Fibroblast of villous mesenchyme (primary cell): ENCODE measurements at regions not wholly inside any gene's neighbourhood (a gene's known extent, or its start where the extent isn't known, plus 50 kb on each side); places are given as distances from the start of the nearest gene placed in this dataset.

Experiments used
- DNase-seq: peaks from one replicate; pipeline ENCODE4 v3.0.0-alpha.2; 2010; ENCODE audit warnings: low read depth
- H3K4me3 ChIP-seq: 2 replicates; pipeline ENCODE4 v1.5.1; 2011; ENCODE audit warnings: low read depth, mild to moderate bottlenecking, low read length
- CTCF ChIP-seq: IDR thresholded peaks from 2 replicates; pipeline ENCODE4 v1.5.1; 2012; ENCODE audit warnings: low read depth, mild to moderate bottlenecking, low read length; ENCODE audit not compliant: insufficient read depth

- no peak overlapping the region for H3K4me3 ChIP-seq
- no peak for DNase-seq
- TF ChIP-seq CTCF = no peak
Observed at GRCh38 chr3:127396473-127396872, 108.6 kb upstream of the PRR20G start.

- no peak for TF ChIP-seq CTCF
- DNase-seq = no peak
- H3K4me3 ChIP-seq = no peak overlapping the region
Observed at GRCh38 chr3:127395663-127396355, 108.0 kb upstream of the PRR20G start.

GRCh38 chr3:127394984-127395662, 107.3 kb upstream of the PRR20G start:
- no peak for DNase-seq
- no peak for TF ChIP-seq CTCF
- no peak overlapping the region for H3K4me3 ChIP-seq

GRCh38 chr3:127394031-127394430, 106.2 kb upstream of the PRR20G start:
- no peak for DNase-seq
- no peak overlapping the region for H3K4me3 ChIP-seq
- TF ChIP-seq CTCF = no peak

GRCh38 chr3:127393131-127393820, 105.4 kb upstream of the PRR20G start:
- no peak for TF ChIP-seq CTCF
- DNase-seq = no peak
- no peak overlapping the region for H3K4me3 ChIP-seq

GRCh38 chr3:127392156-127392490, 104.3 kb upstream of the PRR20G start:
- no peak for TF ChIP-seq CTCF

More at GRCh38 chr3:127392156-127392490, 104.3 kb upstream of the PRR20G start:
- no peak overlapping the region for H3K4me3 ChIP-seq
- no peak for DNase-seq
